ENCODE measurements at regions not wholly inside any gene's neighbourhood (a gene's known extent, or its start where the extent isn't known, plus 50 kb on each side); places are given as distances from the start of the nearest gene placed in this dataset.

- no peak for TF ChIP-seq CTCF (conservative IDR thresholded peaks at IDR 0.05 in 1 of 2, IDR thresholded peaks at IDR 0.05 in 1 of 2; ENCODE audit: extremely low read depth in 1 of 2, insufficient read depth in 1 of 2, low read depth in 1 of 2, low read length in 2 of 2)
- TF ChIP-seq EZH2 (IDR thresholded peaks at IDR 0.05; ENCODE audit: borderline replicate concordance, low read length) = no peak
Observed at GRCh38 chr10:109619914-109620313, 303.4 kb downstream of the XPNPEP1 start.
